ENCODE measurements at regions not wholly inside any gene's neighbourhood (a gene's known extent, or its start where the extent isn't known, plus 50 kb on each side); places are given as distances from the start of the nearest gene placed in this dataset.
A peak's percentile ranks its signal among the peaks of the same experiment; 100 is the strongest.
"Not testable (repeated sequence)": the region's sequence is repeated elsewhere in the genome, so short reads cannot be mapped to it uniquely, and the experiment has no call there.

- DNase-seq, result not testable (repeated sequence)
Observed at GRCh38 chr1:214095896-214096295, 108.1 kb downstream of the PROX1 start.

DNA sequence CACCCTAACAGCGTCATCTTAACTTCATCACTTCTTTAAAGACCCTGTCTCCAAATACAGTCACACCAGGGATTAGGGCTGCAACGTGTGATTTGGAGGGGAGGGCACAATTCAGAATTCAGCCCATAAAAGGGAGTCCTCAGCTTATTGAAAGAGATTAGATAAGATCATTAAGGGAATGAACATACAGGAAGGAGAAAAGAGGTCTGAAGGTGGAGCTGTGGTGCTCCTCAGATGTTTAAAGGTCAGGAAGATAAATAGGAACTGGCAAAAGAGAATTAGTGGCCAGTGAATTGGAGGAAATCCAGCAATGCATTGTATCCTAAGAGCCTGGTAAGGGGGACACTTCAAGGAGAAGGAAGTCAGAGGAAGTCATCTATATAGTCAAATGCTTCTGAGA is 113.5 kb downstream of the PROX1 start:
- no peak for DNase-seq

- no peak for DNase-seq
Observed at GRCh38 chr1:214101828-214102227, 114.1 kb downstream of the PROX1 start.

GRCh38 chr1:214102907-214103306 is 115.1 kb downstream of the PROX1 start:
- no peak for DNase-seq

DNA sequence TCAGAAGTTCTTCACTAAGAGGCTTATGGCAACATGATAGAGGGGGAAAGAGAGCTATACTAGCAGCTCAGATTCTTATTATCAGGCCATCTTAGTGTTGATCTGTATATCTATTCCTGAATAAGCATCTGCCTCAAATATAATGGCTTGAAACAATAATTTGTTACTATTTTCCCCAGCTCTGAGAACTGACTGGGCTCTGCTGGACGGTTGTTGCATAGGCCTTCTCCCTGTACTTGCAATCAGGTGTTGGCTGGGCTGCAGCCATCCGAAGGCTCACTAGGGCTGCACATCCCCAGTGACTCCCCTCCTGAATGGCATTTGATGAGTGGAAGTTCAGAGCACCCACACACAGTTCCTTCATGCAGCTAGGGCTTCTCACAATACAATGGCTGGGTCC is 116.0 kb downstream of the PROX1 start:
- DNase-seq, result no peak

DNA sequence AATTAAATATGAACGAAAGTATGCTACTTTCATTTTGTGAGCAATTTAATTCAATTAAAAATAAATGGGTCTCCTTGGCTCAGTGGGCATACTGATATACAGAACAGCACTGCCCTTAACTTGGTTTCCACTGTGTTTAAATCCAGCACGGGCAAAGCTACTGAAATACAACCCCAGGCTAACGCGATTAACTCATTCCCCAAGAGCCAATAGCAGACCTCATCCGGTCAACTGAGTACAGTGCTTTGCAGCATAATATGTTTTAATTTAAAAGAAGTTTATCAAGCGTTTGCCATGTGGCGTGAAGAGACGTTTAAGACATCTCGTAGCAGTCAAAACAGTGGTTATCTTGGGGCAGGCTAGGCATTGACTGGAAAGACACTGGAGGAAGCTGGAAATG is 118.6 kb downstream of the PROX1 start:
- DNase-seq, result no peak

DNA sequence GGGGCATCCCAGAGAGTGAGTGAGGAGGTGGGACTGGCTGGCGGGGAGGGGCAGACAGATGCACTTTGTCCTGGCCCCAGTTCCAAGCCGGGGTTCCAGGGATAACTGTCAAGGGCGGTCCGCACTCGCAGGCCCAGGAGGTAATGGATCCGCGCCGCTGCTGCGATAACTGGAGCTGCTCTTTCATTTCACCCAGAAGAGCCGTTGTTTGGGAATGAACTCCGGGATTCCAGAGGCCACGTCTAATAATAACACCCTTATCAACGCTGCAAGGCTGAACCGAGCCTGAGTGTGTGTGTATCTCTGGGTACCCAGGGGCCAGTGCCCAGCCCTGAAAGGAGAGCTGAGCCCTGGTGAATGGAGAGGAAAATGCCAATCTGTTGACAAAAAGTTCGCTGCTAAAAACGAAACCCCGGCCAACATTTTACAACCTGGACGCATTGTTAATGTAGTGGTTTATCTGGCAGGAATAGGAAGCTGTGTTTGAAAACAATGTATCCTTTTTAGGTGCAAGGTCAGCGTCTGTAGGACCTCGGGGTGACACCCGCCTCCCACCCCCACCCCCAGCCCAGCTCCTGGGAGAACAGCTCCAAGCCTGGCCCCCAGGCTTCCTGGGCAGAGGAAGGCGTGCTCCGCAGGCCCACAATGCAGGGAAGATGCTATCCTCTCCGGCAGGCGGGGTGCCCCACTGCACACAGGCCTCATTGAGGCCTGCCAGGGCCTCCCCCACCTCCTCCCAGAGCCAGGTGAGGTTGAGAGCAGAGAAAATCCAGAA is 119.7 kb downstream of the PROX1 start:
- no peak for DNase-seq

DNA sequence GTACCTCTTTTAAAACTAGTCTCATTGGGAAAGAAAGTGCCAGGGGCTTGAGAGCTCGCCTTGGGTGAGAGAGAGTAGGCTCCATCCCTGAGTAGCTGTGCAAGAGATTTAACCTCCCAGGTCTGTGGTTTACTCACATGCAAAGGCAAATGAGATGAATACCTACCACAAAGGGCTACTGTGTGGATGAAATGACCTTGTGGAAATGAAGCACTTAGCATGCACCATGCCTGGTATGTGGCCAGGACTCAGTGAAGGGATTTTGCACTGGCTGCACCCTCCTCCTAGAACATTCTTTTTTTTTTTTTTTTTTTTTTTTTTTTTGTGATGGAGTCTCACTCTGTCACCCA is 120.3 kb downstream of the PROX1 start:
- no peak for DNase-seq

GRCh38 chr1:214111796-214112195 is 124.0 kb downstream of the PROX1 start:
- no peak for DNase-seq

DNA sequence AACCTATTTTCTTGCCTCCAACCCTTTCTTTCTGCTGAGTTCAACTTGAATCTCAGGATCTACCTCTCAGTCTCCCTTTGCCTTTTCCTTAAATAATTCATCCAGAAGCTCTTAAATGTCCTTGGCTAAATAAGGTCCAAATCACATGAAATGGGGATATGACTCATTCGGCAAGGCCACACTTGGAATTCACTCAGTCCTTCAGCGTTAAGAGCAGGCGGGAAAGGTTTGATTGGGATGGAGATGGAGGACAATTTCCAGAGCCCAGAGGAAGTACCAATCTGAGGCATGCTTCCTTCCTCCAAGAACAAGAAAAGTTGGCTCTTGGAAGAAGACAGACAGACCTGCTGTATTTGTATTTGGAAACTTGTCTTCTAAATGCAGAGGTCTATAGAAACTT is 128.5 kb downstream of the PROX1 start:
- DNase-seq, result no peak

- DNase-seq, result no peak
Observed at GRCh38 chr1:214117780-214118179, 130.0 kb downstream of the PROX1 start.

- DNase-seq, result no peak
Observed at GRCh38 chr1:214120191-214120590, 132.4 kb downstream of the PROX1 start.

DNA sequence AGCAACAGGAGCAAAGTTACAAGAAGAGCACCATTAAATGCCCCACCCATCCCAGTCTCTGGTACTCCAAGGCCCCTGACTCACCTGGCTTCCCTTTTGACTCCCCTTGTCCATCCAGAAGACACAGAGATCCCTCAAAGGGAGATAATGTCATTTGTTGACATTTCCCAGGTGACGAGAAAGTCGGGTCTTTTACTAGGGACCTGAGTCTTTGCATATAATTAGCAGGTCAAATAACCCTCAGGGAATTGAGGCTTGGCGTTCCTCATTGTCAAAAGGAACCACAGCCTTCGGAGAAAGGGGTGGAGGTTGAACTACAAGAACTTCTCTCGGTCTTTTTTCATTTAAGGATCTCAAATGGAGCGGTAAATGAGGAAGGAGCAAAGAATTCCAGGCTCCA is 133.2 kb downstream of the PROX1 start:
- DNase-seq, result no peak

DNA sequence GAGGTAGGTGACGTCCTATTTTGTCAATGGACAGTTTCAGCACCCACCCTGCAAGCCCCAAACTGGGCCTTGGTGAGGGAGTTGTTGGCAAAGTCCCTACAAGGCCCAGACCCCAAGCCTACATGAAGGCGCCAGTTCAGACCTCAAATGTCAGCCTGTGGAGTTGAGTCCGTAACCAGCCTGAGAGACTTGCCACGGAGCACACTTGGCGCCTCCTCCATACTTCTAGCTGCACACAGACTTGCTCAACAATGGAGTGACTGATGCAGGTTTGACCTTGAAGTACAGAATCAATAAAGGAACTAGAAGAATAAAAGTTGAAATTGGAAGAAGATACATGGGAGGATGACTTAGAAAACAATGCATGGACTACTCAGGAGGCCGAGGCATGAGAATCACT is 134.3 kb downstream of the PROX1 start:
- DNase-seq, result no peak

DNA sequence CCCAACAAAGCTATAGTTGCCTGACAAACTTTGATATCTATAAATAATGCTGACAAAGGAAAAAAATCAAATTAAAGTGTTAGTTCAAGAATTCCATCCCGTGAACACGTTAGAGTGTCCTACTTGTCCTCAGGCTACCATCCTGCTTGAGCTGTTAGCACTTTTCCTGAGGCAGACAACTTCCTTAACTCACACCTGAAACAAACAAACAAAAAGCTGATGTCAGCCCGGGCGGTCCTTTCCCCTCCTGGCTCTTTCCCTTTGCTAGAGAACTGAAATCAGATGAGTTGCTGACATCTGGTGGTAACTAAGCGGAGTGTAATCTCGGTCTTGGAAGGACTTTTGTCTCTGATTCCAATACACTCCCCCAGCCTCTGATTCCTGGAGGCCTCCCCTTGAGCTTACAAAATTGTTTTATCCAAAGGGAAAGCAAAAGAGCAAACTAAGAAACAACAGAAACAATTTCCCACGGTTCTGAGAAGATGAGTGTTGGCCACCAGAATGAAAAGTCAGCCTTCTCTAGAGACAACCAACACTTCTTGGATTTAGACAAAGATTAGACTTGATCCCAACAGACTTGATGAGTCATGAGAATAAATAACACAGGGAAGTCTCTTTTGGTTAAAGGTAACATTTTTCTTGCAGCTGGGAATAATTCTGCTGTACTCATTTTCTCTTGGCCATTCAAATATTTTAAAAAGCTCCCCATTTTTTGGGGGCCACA is 135.4 kb downstream of the PROX1 start:
- peak in 1 of 2 donors; percentile 2 for DNase-seq

- no peak for DNase-seq
Observed at GRCh38 chr1:214124281-214124805, 136.6 kb downstream of the PROX1 start.

DNA sequence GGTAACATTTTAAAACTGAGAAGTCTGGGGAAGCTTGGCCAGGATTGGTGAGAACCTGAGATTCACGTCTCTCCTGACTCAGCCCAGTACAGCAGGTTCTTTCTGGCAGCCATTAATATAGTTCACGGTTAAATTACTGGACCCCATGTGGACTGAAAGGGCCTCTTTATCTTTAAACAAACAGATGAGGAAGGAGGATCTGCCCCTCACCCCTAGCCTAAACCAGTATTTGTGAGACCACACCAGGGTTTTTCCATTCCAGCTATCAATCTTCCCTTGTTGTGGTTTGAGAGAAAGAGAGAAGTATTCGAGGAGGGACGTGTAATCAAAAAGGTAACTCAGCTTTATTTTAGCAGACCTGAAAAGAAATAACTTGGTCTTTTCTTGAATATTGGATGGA is 137.1 kb downstream of the PROX1 start:
- DNase-seq, result no peak

DNA sequence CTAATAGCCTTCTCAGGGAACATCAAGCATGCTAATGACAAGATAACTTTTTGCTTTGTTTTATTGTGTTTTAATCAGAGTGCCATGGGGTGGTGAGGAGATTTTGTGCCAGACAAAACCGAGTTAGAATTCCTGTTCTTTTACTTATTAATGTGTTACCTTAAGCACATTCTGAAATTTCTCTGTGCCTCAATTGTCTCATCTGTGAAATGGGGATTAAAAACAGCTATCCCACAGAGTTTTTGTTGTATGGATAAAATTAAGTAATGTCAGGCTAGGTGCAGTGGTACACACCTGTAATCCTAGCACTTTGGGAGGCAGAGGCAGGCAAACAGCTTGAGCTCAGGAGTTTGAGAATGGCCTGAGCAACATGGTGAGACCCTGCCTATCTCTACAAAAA is 138.0 kb downstream of the PROX1 start:
- DNase-seq, result no peak

- no peak for DNase-seq
Observed at GRCh38 chr1:214126697-214127146, 138.9 kb downstream of the PROX1 start.

GRCh38 chr1:214127705-214128104 is 139.9 kb downstream of the PROX1 start:
- no peak for DNase-seq

- no peak for DNase-seq
Observed at GRCh38 chr1:214135886-214136285, 145.1 kb upstream of the SMYD2 start.

GRCh38 chr1:214136324-214136919 is 144.5 kb upstream of the SMYD2 start:
- DNase-seq, result no peak

- DNase-seq, result no peak
Observed at GRCh38 chr1:214141486-214141885, 139.5 kb upstream of the SMYD2 start.

Data from inflammatory macrophage (primary cell).